Choroid plexus epithelial cell (primary cell): ENCODE measurements at regions not wholly inside any gene's neighbourhood (a gene's known extent, or its start where the extent isn't known, plus 50 kb on each side); places are given as distances from the start of the nearest gene placed in this dataset.

Experiments
- DNase-seq: peaks from one replicate; pipeline ENCODE4 v3.0.0-alpha.2; 2010; ENCODE audit warnings: low read depth
- H3K4me3 ChIP-seq: 2 replicates; pipeline ENCODE4 v1.5.1; 2011; ENCODE audit warnings: low read depth, mild to moderate bottlenecking, control low read depth, low read length, moderate library complexity
- CTCF ChIP-seq: conservative IDR thresholded peaks from 2 replicates; pipeline ENCODE4 v1.5.1; 2011; ENCODE audit warnings: low read depth, mild to moderate bottlenecking, control low read depth, inconsistent platforms, low read length, moderate library complexity

DNA sequence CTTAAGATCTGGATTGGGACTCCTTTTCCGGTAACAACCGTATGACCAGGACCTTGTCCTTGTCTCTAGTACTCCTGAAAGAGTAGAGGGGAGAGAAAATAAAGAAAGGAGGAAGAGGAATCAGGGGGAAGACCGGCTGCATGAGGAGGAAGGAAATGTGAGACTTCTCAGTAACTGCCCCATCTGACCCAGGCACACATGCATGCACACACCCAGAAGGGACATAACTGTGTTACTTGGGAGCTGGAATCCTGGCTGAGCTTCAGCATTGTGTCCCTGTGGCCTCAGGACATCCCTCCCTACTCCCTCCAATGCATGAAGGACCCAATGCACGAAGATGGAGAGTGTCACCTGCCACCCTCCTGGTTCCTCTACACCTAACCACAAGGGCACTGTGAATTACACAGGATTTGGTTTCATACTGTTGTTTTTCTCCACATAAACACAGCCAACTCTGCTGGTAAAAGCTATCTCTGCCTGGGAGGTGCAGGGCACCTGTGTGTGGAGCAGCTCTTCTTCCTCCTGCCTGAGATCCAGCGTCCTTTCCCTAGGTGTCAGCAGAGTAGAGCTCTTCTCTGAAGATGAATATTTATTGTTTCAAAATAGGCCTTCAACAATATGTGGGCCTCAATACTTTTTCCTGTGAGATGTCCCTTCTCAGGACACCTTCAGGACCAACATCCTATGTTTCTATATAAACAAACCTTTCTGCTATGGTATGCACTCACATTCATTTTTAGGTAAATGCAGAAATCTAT, 574.1 kb upstream of the ID2 start:
- H3K4me3 ChIP-seq, result no peak overlapping the region
- no peak for DNase-seq
- TF ChIP-seq CTCF, result no peak

- no peak for TF ChIP-seq CTCF
- no peak for DNase-seq
- H3K4me3 ChIP-seq, result no peak overlapping the region
Measured at GRCh38 chr2:8110716-8111115, 571.1 kb upstream of the ID2 start.

- no peak for TF ChIP-seq CTCF
- no peak overlapping the region for H3K4me3 ChIP-seq
- DNase-seq, result no peak
Measured at GRCh38 chr2:8111193-8111592, 570.7 kb upstream of the ID2 start.

GRCh38 chr2:8115456-8115855, 566.4 kb upstream of the ID2 start:
- DNase-seq, result no peak
- no peak for TF ChIP-seq CTCF
- no peak overlapping the region for H3K4me3 ChIP-seq

GRCh38 chr2:8115966-8116365, 565.9 kb upstream of the ID2 start:
- DNase-seq, result no peak
- no peak for TF ChIP-seq CTCF
- H3K4me3 ChIP-seq, result no peak overlapping the region

GRCh38 chr2:8116661-8117060, 565.2 kb upstream of the ID2 start:
- no peak for TF ChIP-seq CTCF
- no peak overlapping the region for H3K4me3 ChIP-seq
- DNase-seq, result no peak
